Neural cell (in vitro differentiated cells): ENCODE measurements at regions not wholly inside any gene's neighbourhood (a gene's known extent, or its start where the extent isn't known, plus 50 kb on each side); places are given as distances from the start of the nearest gene placed in this dataset.

Experiments
- H2AFZ ChIP-seq: fragments of 200-600, 300-800 bp; sonication (generic), shearing (Covaris generic); 2 replicates; pipeline ENCODE4 v1.6.0; 2014; ENCODE audit warnings: low read depth, mild to moderate bottlenecking, antibody characterized with exemption, low read length, moderate library complexity
- H3F3A ChIP-seq: fragments of 200-600 bp; shearing (Covaris generic); 2 replicates; pipeline ENCODE4 v1.6.1; 2016; ENCODE audit warnings: mild to moderate bottlenecking, moderate library complexity, mixed read lengths, antibody characterized with exemption, low read length; ENCODE audit not compliant: insufficient read depth, poor library complexity, severe bottlenecking
- H3K27ac ChIP-seq: fragments of 200-600, 300-800 bp; sonication (generic), shearing (Covaris generic); 2 replicates; pipeline ENCODE4 v1.5.1; 2014; ENCODE audit warnings: mild to moderate bottlenecking, low read length, moderate library complexity
- H3K27me3 ChIP-seq: fragments of 300-800, 200-600 bp; sonication (generic), shearing (Covaris generic); 2 replicates; pipeline ENCODE4 v1.6.0; 2014; ENCODE audit warnings: mild to moderate bottlenecking, low read depth, low read length, moderate library complexity; ENCODE audit not compliant: insufficient read depth
- H3K36me3 ChIP-seq: fragments of 300-800, 200-600 bp; sonication (generic), shearing (Covaris generic); 2 replicates; pipeline ENCODE4 v1.5.1; 2014; ENCODE audit warnings: mild to moderate bottlenecking, antibody characterized with exemption, low read length, moderate library complexity; ENCODE audit not compliant: insufficient read depth
- H3K4me2 ChIP-seq: fragments of 300-800, 200-600 bp; sonication (generic), shearing (Covaris generic); 2 replicates; pipeline ENCODE4 v1.6.0; 2014; ENCODE audit warnings: mild to moderate bottlenecking, low read length
- H3K4me3 ChIP-seq: fragments of 300-800, 200-600 bp; sonication (generic), shearing (Covaris generic); 2 replicates; pipeline ENCODE4 v1.5.1; 2014; ENCODE audit warnings: mild to moderate bottlenecking, low read length, moderate library complexity
- H3K79me2 ChIP-seq: fragments of 200-600 bp; shearing (Covaris generic); replicated peaks from 2 replicates; pipeline ENCODE4 v1.6.0; 2014; ENCODE audit warnings: mild to moderate bottlenecking, low read length, moderate library complexity; ENCODE audit not compliant: insufficient read depth
- H3K9ac ChIP-seq: fragments of 300-800, 200-600 bp; sonication (generic), shearing (Covaris generic); 2 replicates; pipeline ENCODE4 v1.6.1; 2016; ENCODE audit warnings: mild to moderate bottlenecking, low read length, mixed read lengths
- H3K9me2 ChIP-seq: fragments of 200-600 bp; shearing (Covaris generic); 2 replicates; pipeline ENCODE4 v1.6.1; 2016; ENCODE audit warnings: mild to moderate bottlenecking, low read length, mixed read lengths; ENCODE audit not compliant: insufficient read depth
- H3K9me3 ChIP-seq: fragments of 200-600, 300-800 bp; sonication (generic), shearing (Covaris generic); 2 replicates; pipeline ENCODE4 v1.6.1; 2016; ENCODE audit warnings: mild to moderate bottlenecking, mixed run types, low read length, moderate library complexity, mixed read lengths
- H4K20me1 ChIP-seq: fragments of 200-600 bp; shearing (Covaris generic); 2 replicates; pipeline ENCODE4 v1.6.1; 2016; ENCODE audit warnings: mild to moderate bottlenecking, mixed run types; ENCODE audit not compliant: insufficient read depth
- CTCF ChIP-seq: fragments of 450-650 bp; IDR thresholded peaks from 2 replicates; pipeline ENCODE4 v1.5.1; 2014; ENCODE audit warnings: antibody characterized with exemption, mild to moderate bottlenecking, moderate library complexity; ENCODE audit not compliant: poor library complexity, severe bottlenecking
- EP300 ChIP-seq: fragments of 450-650 bp; conservative IDR thresholded peaks from 2 replicates; pipeline ENCODE4 v1.6.1; 2014; ENCODE audit warnings: antibody characterized with exemption, mild to moderate bottlenecking, moderate library complexity; ENCODE audit not compliant: poor library complexity, severe bottlenecking
- EZH2 ChIP-seq: fragments of 200-600, 300-800 bp; shearing (Covaris generic), sonication (generic); IDR thresholded peaks from 2 replicates; pipeline ENCODE4 v1.6.1; 2014; ENCODE audit warnings: antibody characterized with exemption, low read length, borderline replicate concordance, mild to moderate bottlenecking; ENCODE audit not compliant: insufficient read depth, poor library complexity, severe bottlenecking
- MXI1 ChIP-seq: fragments of 450-650 bp; conservative IDR thresholded peaks from 2 replicates; pipeline ENCODE4 v1.6.1; 2014; ENCODE audit warnings: antibody characterized with exemption, mild to moderate bottlenecking; ENCODE audit not compliant: poor library complexity, severe bottlenecking
- POLR2AphosphoS5 ChIP-seq: IDR thresholded peaks from 2 replicates; pipeline ENCODE4 v1.6.1; 2012
- RAD21 ChIP-seq: fragments of 450-650 bp; conservative IDR thresholded peaks from 2 replicates; pipeline ENCODE4 v1.6.1; 2014; ENCODE audit warnings: antibody characterized with exemption, mild to moderate bottlenecking, moderate library complexity
- SMC3 ChIP-seq: fragments of 450-650 bp; conservative IDR thresholded peaks from 2 replicates; pipeline ENCODE4 v1.6.1; 2014; ENCODE audit warnings: antibody characterized with exemption, mild to moderate bottlenecking, moderate library complexity; ENCODE audit not compliant: poor library complexity
- TAF1 ChIP-seq: IDR thresholded peaks from 2 replicates; pipeline ENCODE4 v1.6.1; 2012; ENCODE audit warnings: low read depth
- TF ChIP-seq, protein P1 (sequence below): IDR thresholded peaks from 2 replicates; pipeline ENCODE4 v1.6.1; 2012; ENCODE audit warnings: borderline replicate concordance

DNA sequence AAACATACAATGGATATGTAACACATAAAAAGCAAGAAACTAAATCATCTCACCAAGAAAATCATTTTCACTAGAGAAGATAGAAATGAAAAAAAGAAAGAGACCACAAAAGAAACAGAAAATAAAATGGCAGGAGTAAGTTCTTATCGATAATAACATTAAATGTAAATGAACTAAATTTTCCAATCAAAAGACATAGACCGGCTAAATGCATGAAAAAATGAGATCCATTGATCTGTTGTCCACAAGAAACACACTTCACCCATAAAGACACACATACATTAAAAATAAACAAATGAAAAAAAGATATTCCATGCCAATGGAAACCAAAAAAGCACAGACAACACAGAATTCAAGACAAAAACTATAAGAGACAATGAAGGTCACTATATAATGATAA lies 1771.9 kb downstream of the SI start:
- Histone ChIP-seq H3K9ac (no peak overlapping the region), H3K4me3 (no peak overlapping the region), H3K36me3 (no peaks in the 10 kb centered on the region), H2AFZ (no peak overlapping the region), H3K27ac (no peak overlapping the region), H3K79me2 (no peaks in the 10 kb centered on the region), H4K20me1 (no peaks in the 10 kb centered on the region), H3K9me2 (no peaks in the 10 kb centered on the region), H3F3A (no peaks in the 10 kb centered on the region), H3K27me3 (no peaks in the 10 kb centered on the region), H3K4me2 (no peak overlapping the region), H3K9me3 (no peaks in the 10 kb centered on the region)
- TF ChIP-seq, protein P1, sequence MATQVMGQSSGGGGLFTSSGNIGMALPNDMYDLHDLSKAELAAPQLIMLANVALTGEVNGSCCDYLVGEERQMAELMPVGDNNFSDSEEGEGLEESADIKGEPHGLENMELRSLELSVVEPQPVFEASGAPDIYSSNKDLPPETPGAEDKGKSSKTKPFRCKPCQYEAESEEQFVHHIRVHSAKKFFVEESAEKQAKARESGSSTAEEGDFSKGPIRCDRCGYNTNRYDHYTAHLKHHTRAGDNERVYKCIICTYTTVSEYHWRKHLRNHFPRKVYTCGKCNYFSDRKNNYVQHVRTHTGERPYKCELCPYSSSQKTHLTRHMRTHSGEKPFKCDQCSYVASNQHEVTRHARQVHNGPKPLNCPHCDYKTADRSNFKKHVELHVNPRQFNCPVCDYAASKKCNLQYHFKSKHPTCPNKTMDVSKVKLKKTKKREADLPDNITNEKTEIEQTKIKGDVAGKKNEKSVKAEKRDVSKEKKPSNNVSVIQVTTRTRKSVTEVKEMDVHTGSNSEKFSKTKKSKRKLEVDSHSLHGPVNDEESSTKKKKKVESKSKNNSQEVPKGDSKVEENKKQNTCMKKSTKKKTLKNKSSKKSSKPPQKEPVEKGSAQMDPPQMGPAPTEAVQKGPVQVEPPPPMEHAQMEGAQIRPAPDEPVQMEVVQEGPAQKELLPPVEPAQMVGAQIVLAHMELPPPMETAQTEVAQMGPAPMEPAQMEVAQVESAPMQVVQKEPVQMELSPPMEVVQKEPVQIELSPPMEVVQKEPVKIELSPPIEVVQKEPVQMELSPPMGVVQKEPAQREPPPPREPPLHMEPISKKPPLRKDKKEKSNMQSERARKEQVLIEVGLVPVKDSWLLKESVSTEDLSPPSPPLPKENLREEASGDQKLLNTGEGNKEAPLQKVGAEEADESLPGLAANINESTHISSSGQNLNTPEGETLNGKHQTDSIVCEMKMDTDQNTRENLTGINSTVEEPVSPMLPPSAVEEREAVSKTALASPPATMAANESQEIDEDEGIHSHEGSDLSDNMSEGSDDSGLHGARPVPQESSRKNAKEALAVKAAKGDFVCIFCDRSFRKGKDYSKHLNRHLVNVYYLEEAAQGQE: no peak
- TF ChIP-seq CTCF (no peak), RAD21 (no peak), MXI1 (no peak), SMC3 (no peak), EP300 (no peak), POLR2AphosphoS5 (no peak), TAF1 (no peak), EZH2 (no peak)

DNA sequence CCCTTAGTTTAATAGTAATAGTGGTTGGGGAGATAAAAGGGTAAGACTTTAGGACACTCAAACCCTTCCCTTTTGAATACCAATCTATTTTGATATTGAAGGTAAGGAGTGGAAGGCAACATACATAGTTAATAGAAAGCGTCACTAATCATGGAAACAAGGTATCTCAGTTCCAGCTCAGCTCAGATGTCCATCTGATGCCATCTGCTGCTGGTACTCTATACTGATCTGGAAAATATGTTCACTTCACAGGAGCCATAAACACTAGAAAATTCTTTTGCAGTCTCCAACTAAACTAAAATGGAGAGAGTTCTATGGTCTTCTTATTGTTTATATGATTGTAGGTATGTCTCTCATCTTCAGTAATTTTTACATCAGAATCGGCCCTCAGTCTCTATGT lies 1777.1 kb downstream of the OTOL1 start:
- H3K9ac ChIP-seq: no peak overlapping the region
- no peaks in the 10 kb centered on the region for H3K9me2 ChIP-seq
- H3K79me2 ChIP-seq: no peaks in the 10 kb centered on the region
- H3F3A ChIP-seq: no peaks in the 10 kb centered on the region
- no peaks in the 10 kb centered on the region for H3K9me3 ChIP-seq
- H2AFZ ChIP-seq: no peak overlapping the region
- no peaks in the 10 kb centered on the region for H3K36me3 ChIP-seq
- H3K27me3 ChIP-seq: no peaks in the 10 kb centered on the region
- H3K4me3 ChIP-seq: no peak overlapping the region
- H3K27ac ChIP-seq: no peak overlapping the region
- H3K4me2 ChIP-seq: no peak overlapping the region
- TF ChIP-seq CTCF: no peak
- no peak for TF ChIP-seq TAF1
- TF ChIP-seq RAD21: no peak
- TF ChIP-seq MXI1: no peak
- TF ChIP-seq EZH2: no peak
- TF ChIP-seq EP300: no peak
- TF ChIP-seq SMC3: no peak
- TF ChIP-seq, protein P1: no peak
- TF ChIP-seq POLR2AphosphoS5: no peak
- no peaks in the 10 kb centered on the region for H4K20me1 ChIP-seq
